GM12892 (cell line): ENCODE measurements at regions not wholly inside any gene's neighbourhood (a gene's known extent, or its start where the extent isn't known, plus 50 kb on each side); places are given as distances from the start of the nearest gene placed in this dataset.

Experiments used
- POLR2A ChIP-seq: IDR thresholded peaks from 2 replicates; pipeline ENCODE4 v1.6.1; 2011; ENCODE audit warnings: low read depth, low read length, control low read depth
- POLR2AphosphoS5 ChIP-seq: IDR thresholded peaks from 2 replicates; pipeline ENCODE4 v1.6.1; 2011; ENCODE audit warnings: low read depth, low read length, control low read depth
- TAF1 ChIP-seq: IDR thresholded peaks from 2 replicates; pipeline ENCODE4 v1.6.1; 2011; ENCODE audit warnings: low read depth, mild to moderate bottlenecking, control low read depth, low read length, borderline replicate concordance

- TF ChIP-seq TAF1 (no peak), POLR2A (no peak), POLR2AphosphoS5 (no peak)
These were observed 126.3 kb upstream of the ID2 start for GRCh38 chr2:8555543-8555942.
